Parathyroid adenoma (tissue), 2 donors: ENCODE measurements at regions not wholly inside any gene's neighbourhood (a gene's known extent, or its start where the extent isn't known, plus 50 kb on each side); places are given as distances from the start of the nearest gene placed in this dataset.

Experiments used
- H2AFZ ChIP-seq: fragments of 300-600 bp; sonication (generic); one replicate; pipeline ENCODE4 v1.7.0; 2017; ENCODE audit warnings: antibody characterized with exemption, mild to moderate bottlenecking
- H3K27ac ChIP-seq: fragments of 300-600 bp; sonication (generic); one replicate; pipeline ENCODE4 v1.7.0; 2017
- H3K27me3 ChIP-seq: fragments of 300-600 bp; sonication (generic); one replicate; pipeline ENCODE4 v1.7.0; 2017; ENCODE audit warnings: low read length; ENCODE audit not compliant: control insufficient read depth, insufficient read depth
- H3K36me3 ChIP-seq: fragments of 300-600 bp; sonication (generic); one replicate; pipeline ENCODE4 v1.7.0; 2017; ENCODE audit warnings: low read length; ENCODE audit not compliant: control insufficient read depth, insufficient read depth
- H3K4me1 ChIP-seq: fragments of 300-600 bp; sonication (generic); one replicate; pipeline ENCODE4 v1.7.0; 2017; ENCODE audit warnings: control low read depth
- H3K4me2 ChIP-seq: fragments of 300-600 bp; sonication (generic); one replicate; pipeline ENCODE4 v1.7.0; 2017; ENCODE audit warnings: low read length
- H3K4me3 ChIP-seq: fragments of 300-600 bp; sonication (generic); one replicate; pipeline ENCODE4 v1.7.0; 2017; ENCODE audit warnings: low read depth, low read length
- H3K79me2 ChIP-seq: fragments of 300-600 bp; sonication (generic); one replicate; pipeline ENCODE4 v1.7.0; 2017; ENCODE audit warnings: control low read depth
- H3K9ac ChIP-seq: fragments of 300-600 bp; sonication (generic); one replicate; pipeline ENCODE4 v1.7.0; 2017; ENCODE audit warnings: mild to moderate bottlenecking
- H3K9me3 ChIP-seq: fragments of 300-600 bp; sonication (generic); one replicate; pipeline ENCODE4 v1.7.0; 2017; ENCODE audit warnings: low read length; ENCODE audit not compliant: control insufficient read depth
- TF ChIP-seq, protein P1 (sequence below): fragments of 300-600 bp; sonication (generic); IDR thresholded peaks from one replicate; pipeline ENCODE4 v1.7.0; 2017; ENCODE audit warnings: antibody characterized with exemption, mild to moderate bottlenecking
- donor health status: primary hyperparathyroidism.

DNA sequence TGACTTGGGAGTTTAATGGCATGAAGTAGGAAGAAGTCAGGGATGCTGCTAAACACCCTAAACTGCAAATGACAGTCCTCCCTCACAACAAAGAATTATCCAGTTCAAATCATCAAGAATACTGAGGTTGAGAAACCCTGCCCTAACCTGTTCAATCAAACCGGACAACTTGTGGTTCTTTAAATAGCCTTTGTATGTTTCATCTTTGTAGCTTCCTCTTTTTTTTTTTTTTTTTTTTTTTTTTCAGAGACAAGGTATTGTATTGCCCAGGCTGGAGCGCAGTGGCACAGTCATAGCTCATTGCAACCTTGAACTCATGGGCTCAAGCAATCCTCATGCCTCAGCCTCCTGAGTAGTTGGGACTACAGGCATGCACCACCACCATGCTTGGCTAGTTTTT lies 52.5 kb upstream of the TTC29 start:
- TF ChIP-seq, protein P1, sequence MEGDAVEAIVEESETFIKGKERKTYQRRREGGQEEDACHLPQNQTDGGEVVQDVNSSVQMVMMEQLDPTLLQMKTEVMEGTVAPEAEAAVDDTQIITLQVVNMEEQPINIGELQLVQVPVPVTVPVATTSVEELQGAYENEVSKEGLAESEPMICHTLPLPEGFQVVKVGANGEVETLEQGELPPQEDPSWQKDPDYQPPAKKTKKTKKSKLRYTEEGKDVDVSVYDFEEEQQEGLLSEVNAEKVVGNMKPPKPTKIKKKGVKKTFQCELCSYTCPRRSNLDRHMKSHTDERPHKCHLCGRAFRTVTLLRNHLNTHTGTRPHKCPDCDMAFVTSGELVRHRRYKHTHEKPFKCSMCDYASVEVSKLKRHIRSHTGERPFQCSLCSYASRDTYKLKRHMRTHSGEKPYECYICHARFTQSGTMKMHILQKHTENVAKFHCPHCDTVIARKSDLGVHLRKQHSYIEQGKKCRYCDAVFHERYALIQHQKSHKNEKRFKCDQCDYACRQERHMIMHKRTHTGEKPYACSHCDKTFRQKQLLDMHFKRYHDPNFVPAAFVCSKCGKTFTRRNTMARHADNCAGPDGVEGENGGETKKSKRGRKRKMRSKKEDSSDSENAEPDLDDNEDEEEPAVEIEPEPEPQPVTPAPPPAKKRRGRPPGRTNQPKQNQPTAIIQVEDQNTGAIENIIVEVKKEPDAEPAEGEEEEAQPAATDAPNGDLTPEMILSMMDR, result no peak
- Histone ChIP-seq H3K36me3 (no peaks in the 10 kb centered on the region), H3K9me3 (no peaks in the 10 kb centered on the region), H3K9ac (no peak overlapping the region), H3K27me3 (no peaks in the 10 kb centered on the region), H3K27ac (no peak overlapping the region), H2AFZ (no peak overlapping the region), H3K79me2 (no peaks in the 10 kb centered on the region), H3K4me1 (no peaks in the 10 kb centered on the region), H3K4me2 (no peak overlapping the region), H3K4me3 (no peak overlapping the region)

- Histone ChIP-seq H3K9ac (no peak overlapping the region), H3K4me2 (no peak overlapping the region), H3K27ac (no peak overlapping the region), H3K79me2 (no peaks in the 10 kb centered on the region), H2AFZ (no peak overlapping the region), H3K27me3 (no peaks in the 10 kb centered on the region), H3K36me3 (no peaks in the 10 kb centered on the region), H3K9me3 (no peaks in the 10 kb centered on the region), H3K4me1 (no peaks in the 10 kb centered on the region), H3K4me3 (no peak overlapping the region)
- TF ChIP-seq, protein P1, result no peak
Measured at GRCh38 chr4:147003956-147004809, 58.5 kb upstream of the TTC29 start.

- TF ChIP-seq, protein P1, result no peak
- Histone ChIP-seq H3K9me3 (no peaks in the 10 kb centered on the region), H3K9ac (no peak overlapping the region), H3K4me2 (no peak overlapping the region), H3K27me3 (no peaks in the 10 kb centered on the region), H3K36me3 (no peaks in the 10 kb centered on the region), H2AFZ (no peak overlapping the region), H3K4me1 (no peaks in the 10 kb centered on the region), H3K27ac (no peak overlapping the region), H3K79me2 (no peaks in the 10 kb centered on the region), H3K4me3 (no peak overlapping the region)
Measured at GRCh38 chr4:147006229-147006628, 60.6 kb upstream of the TTC29 start.

DNA sequence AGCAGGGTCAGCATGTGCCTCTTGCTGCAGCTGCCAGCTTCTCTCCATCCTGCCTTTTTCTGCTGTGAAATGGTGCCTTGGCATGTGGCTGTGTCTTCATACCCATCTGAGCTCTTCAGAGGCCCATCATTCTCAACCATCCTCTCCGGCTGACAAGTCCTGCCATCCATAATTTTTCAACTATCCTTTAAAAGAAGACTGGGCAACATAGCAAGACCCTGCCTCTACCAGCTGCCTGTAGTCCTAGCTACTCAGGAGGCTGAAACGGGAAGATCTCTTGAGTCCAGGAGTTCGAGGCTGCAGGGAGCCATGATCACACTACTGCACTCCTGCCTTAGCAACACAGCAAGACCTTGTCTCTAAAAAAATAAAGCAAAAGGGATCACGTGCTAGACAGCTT lies 64.2 kb upstream of the TTC29 start:
- Histone ChIP-seq H3K36me3 (no peaks in the 10 kb centered on the region), H2AFZ (no peak overlapping the region), H3K9me3 (no peaks in the 10 kb centered on the region), H3K4me1 (no peaks in the 10 kb centered on the region), H3K27ac (no peak overlapping the region), H3K9ac (no peak overlapping the region), H3K4me3 (no peak overlapping the region), H3K4me2 (no peak overlapping the region), H3K79me2 (no peaks in the 10 kb centered on the region), H3K27me3 (no peaks in the 10 kb centered on the region)
- TF ChIP-seq, protein P1, result no peak

DNA sequence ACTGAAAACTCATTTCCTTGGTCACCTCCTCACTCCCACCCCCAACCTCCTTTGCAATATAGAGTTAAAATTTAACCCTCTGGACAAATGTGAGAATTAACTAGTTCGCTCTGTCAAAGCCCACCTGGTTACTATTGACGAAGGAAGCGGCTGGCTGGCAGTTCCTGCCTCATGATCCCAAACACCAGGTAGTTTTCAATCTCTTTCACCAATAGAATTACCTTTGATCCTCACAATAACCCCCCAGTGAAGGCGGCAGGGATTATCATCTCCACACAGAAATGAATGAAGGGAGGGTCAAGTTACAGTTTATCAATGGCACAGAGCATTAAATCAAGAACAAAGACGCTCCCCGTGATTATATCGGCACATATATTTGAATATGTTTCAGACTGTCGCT lies 65.7 kb upstream of the TTC29 start:
- Histone ChIP-seq H3K4me3 (no peak overlapping the region), H3K27ac (no peak overlapping the region), H3K9me3 (no peaks in the 10 kb centered on the region), H3K9ac (no peak overlapping the region), H3K4me2 (no peak overlapping the region), H3K79me2 (no peaks in the 10 kb centered on the region), H3K4me1 (no peaks in the 10 kb centered on the region), H2AFZ (no peak overlapping the region), H3K36me3 (no peaks in the 10 kb centered on the region), H3K27me3 (no peaks in the 10 kb centered on the region)
- TF ChIP-seq, protein P1, result no peak
